ENCODE measurements at regions not wholly inside any gene's neighbourhood (a gene's known extent, or its start where the extent isn't known, plus 50 kb on each side); places are given as distances from the start of the nearest gene placed in this dataset.

GRCh38 chr13:44765001-44765471 lies 188.9 kb upstream of the TSC22D1 start:
- no peaks in the 10 kb centered on the region for H3K9me3 Mint-ChIP-seq
- no peak for ATAC-seq
- H3K4me3 Mint-ChIP-seq: no peak overlapping the region
- peaks cover 33% of the 10 kb centered on the region for H3K4me1 Mint-ChIP-seq
- H3K36me3 Mint-ChIP-seq (ENCODE audit: low read depth): no peaks in the 10 kb centered on the region
- peaks cover 4% of the 10 kb centered on the region for H3K27me3 Mint-ChIP-seq
- H3K27ac Mint-ChIP-seq: no peak overlapping the region
- no peak for DNase-seq

DNA sequence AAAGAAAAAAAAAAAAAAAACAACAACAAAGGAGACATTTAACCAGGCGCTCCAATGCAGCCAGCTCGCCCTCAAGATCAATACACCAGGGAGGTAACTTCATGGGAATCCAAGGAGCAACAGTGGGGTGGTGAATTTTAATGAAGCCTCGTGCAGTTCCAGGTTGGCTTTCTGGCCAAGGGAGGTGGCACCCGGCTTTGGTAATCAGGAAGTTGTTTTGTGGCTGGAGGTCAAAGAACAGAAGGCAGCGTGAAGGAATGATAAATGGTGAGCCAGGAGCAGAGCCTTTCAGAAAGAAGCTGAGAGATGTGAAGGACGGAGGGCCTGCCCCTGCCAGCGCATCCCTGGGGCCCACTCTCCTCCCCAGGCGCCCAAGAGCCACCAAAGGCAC lies 188.2 kb upstream of the TSC22D1 start:
- Mint-ChIP-seq H3K4me1 (peaks cover 30% of the 10 kb centered on the region), H3K36me3 (ENCODE audit: low read depth) (no peaks in the 10 kb centered on the region), H3K4me3 (no peak overlapping the region), H3K27me3 (peaks cover 4% of the 10 kb centered on the region), H3K9me3 (no peaks in the 10 kb centered on the region), H3K27ac (no peak overlapping the region)
- DNase-seq (no peak), ATAC-seq (no peak)

GRCh38 chr13:44763615-44764301 lies 187.6 kb upstream of the TSC22D1 start:
- no peak for DNase-seq
- Mint-ChIP-seq H3K4me1 (peaks cover 30% of the 10 kb centered on the region), H3K9me3 (no peaks in the 10 kb centered on the region)

GRCh38 chr13:44762911-44763310 lies 186.8 kb upstream of the TSC22D1 start:
- H3K27me3 Mint-ChIP-seq: peaks cover 4% of the 10 kb centered on the region
- H3K27ac Mint-ChIP-seq: no peak overlapping the region
- H3K4me1 Mint-ChIP-seq: peaks cover 27% of the 10 kb centered on the region
- ATAC-seq: no peak
- no peak overlapping the region for H3K4me3 Mint-ChIP-seq
- no peaks in the 10 kb centered on the region for H3K9me3 Mint-ChIP-seq
- no peak for DNase-seq
- no peaks in the 10 kb centered on the region for H3K36me3 Mint-ChIP-seq (ENCODE audit: low read depth)

More at GRCh38 chr13:44763615-44764301, 187.6 kb upstream of the TSC22D1 start:
- Mint-ChIP-seq H3K27me3 (peaks cover 4% of the 10 kb centered on the region), H3K36me3 (ENCODE audit: low read depth) (no peaks in the 10 kb centered on the region), H3K27ac (no peak overlapping the region), H3K4me3 (no peak overlapping the region)
- no peak for ATAC-seq

GRCh38 chr13:44760434-44760833 lies 184.3 kb upstream of the TSC22D1 start:
- no peak for ATAC-seq
- Mint-ChIP-seq H3K4me3 (no peak overlapping the region), H3K27me3 (peaks cover 6% of the 10 kb centered on the region), H3K9me3 (no peaks in the 10 kb centered on the region), H3K4me1 (peaks cover 30% of the 10 kb centered on the region), H3K36me3 (ENCODE audit: low read depth) (no peaks in the 10 kb centered on the region), H3K27ac (no peak overlapping the region)
- no peak for DNase-seq

DNA sequence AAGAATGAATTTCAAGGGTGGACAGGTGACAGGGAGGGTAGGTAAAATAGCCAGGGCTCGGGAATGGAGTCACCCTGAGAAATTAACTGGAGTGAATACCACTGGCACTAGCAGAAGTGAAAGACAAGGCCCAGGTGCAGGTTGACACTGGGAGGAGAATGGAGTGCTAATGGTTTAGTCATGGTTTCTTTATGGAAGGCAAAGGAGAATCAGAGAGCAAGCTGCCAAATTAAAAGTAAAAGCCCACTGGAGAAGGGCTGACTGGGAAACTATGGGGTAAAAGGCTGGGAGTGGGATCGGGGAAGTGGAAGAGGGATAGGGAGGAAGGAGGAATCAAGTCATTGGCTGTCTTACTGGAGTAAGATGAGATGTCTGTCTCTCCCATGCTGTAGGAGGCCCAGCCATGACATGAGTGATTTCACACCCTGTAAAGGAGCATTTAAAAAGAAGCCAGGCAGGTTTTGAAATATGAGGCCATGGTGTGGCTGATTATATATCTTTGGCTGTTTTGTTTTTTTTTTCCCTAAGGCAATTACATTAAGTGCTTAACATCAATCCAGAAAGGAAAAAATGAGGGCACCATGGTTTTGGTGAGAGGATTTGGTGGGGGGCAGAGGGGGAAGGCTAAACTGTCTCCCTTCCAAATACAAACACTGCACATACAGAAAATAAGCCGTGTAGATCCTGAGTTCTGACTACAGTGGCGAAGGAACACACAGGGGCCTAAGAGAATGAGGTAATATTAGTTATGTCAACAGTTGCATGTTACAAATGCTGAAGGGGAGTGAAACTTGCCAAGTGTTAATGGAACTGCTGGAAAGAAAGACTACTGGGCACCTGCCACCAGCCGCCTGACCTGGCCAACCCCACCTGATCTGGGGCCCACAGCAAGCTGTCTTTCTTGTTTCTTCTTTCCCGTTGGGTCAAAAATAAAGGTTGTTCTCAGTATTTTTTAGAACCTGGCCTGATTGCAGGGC lies 183.5 kb upstream of the TSC22D1 start:
- DNase-seq (no peak), ATAC-seq (no peak)
- Mint-ChIP-seq H3K27ac (no peak overlapping the region), H3K9me3 (no peaks in the 10 kb centered on the region), H3K4me1 (peaks cover 30% of the 10 kb centered on the region), H3K4me3 (no peak overlapping the region), H3K27me3 (peaks cover 6% of the 10 kb centered on the region), H3K36me3 (ENCODE audit: low read depth) (no peaks in the 10 kb centered on the region)

DNA sequence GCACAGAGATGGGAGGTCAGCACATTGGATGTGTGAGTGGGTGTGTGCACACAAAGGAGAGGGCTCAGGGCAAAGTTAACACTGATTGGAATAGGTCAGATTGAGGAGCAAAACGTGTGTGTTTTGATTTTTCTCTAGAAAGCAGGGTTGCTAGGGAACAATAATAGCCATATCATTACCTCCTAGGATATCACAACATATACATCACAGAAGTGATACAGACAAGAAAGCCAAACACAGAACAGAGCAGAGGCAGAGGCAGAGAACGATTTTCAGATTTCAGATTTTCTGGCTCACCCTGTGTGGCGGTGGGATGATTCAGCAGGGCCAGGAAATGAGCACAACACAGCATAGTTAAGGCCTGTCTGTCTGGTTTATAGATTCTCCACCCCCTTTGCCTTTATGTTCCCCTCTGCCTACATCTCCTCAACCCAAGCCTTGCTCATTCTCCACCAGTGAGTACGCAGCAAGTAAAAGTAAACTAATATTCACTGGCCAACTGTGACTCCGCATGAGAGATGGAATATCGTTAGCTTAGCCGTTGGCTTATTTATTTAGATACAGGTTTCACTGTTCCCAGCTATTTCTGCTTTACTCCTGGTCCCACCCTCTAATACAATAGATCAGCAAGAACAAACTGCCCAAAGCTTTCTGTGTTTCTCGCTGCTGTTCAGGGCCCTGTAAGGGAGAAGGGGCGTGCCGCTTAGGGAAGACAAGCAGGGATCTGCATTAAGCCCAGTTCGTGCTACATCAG lies 182.7 kb upstream of the TSC22D1 start:
- ATAC-seq (peak; percentile 92), DNase-seq (peak; percentile 12)
- Mint-ChIP-seq H3K27ac (peak overlapping the region; percentile 2), H3K27me3 (peaks cover 2% of the 10 kb centered on the region), H3K9me3 (no peaks in the 10 kb centered on the region), H3K36me3 (ENCODE audit: low read depth) (no peaks in the 10 kb centered on the region), H3K4me1 (peaks cover 25% of the 10 kb centered on the region), H3K4me3 (no peak overlapping the region)

DNA sequence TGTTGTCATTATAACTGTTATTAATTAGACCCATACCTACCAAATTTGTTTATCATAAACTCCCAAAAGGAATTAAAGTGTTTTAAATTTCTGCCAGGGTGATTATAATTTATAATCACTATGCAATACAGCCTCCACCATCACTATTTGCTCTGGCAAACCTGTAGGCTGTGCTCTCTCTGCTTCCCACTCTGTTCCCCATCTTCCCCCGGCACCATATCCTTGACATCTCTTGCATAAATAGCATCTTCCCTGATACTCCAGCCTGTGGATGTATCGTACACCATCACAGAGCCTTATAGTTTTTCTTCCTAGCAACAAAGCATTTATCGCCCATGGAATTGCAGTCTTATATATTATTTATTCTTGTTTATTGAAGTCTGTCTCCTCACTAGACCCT lies 181.5 kb upstream of the TSC22D1 start:
- no peaks in the 10 kb centered on the region for H3K9me3 Mint-ChIP-seq
- H3K4me3 Mint-ChIP-seq: no peak overlapping the region
- H3K27ac Mint-ChIP-seq: no peak overlapping the region
- no peak for DNase-seq
- peaks cover 2% of the 10 kb centered on the region for H3K27me3 Mint-ChIP-seq
- H3K4me1 Mint-ChIP-seq: peaks cover 25% of the 10 kb centered on the region
- no peak for ATAC-seq
- H3K36me3 Mint-ChIP-seq (ENCODE audit: low read depth): no peaks in the 10 kb centered on the region

- Mint-ChIP-seq H3K4me3 (no peak overlapping the region), H3K9me3 (no peaks in the 10 kb centered on the region), H3K27me3 (peaks cover 2% of the 10 kb centered on the region), H3K36me3 (ENCODE audit: low read depth) (no peaks in the 10 kb centered on the region), H3K4me1 (peaks cover 27% of the 10 kb centered on the region), H3K27ac (peak overlapping the region; percentile 9)
- DNase-seq: no peak
- ATAC-seq: no peak
Measured at GRCh38 chr13:44756276-44756810, 180.2 kb upstream of the TSC22D1 start.

GRCh38 chr13:44755872-44756271 lies 179.7 kb upstream of the TSC22D1 start:
- H3K27ac Mint-ChIP-seq: peak overlapping the region; percentile 9
- H3K9me3 Mint-ChIP-seq: no peaks in the 10 kb centered on the region
- peaks cover 27% of the 10 kb centered on the region for H3K4me1 Mint-ChIP-seq
- H3K27me3 Mint-ChIP-seq: peaks cover 2% of the 10 kb centered on the region
- ATAC-seq: peak; percentile 58
- H3K36me3 Mint-ChIP-seq (ENCODE audit: low read depth): no peaks in the 10 kb centered on the region
- no peak for DNase-seq
- H3K4me3 Mint-ChIP-seq: no peak overlapping the region

DNA sequence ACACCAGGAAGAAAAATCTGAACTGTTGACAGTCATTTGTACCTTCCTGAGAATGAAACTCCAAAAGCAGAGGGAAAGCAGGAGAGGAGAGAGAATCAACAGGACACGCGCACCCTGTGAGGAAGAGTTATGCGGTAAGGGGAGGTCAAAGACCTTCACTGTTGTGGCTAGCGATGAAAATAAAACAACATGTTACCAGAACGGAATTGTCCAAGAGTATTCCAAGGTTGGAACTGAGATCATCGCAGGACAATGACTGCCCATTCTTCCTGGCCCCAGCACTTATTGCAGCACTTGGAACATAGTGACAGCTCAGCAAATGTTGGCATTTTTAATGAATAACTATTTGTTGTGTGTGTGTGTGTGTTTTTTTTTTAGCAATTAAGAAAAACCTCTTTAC lies 176.0 kb upstream of the TSC22D1 start:
- ATAC-seq (no peak), DNase-seq (no peak)
- Mint-ChIP-seq H3K36me3 (ENCODE audit: low read depth) (no peaks in the 10 kb centered on the region), H3K9me3 (no peaks in the 10 kb centered on the region), H3K27me3 (peaks cover 2% of the 10 kb centered on the region), H3K4me3 (no peak overlapping the region), H3K4me1 (peaks cover 11% of the 10 kb centered on the region), H3K27ac (no peak overlapping the region)

DNA sequence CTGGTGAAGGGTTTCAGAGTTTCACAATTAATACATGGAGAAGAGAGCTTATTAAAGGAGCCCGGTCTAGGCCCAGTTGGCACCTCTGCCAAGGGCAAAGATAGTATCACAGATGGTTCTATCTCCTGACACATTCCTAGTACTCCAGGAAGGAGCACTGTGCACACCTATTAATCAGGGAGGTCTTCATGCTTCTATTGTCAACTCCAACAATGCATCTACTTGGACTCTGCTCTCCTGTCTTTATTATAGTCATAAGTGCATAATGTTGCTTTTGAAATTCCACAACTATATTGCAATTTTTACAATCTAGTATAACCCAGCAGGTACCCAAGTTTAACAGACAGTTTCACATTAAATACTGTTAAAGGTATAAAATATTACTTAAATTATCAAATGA lies 174.5 kb upstream of the TSC22D1 start:
- H3K27ac Mint-ChIP-seq: no peak overlapping the region
- no peaks in the 10 kb centered on the region for H3K36me3 Mint-ChIP-seq (ENCODE audit: low read depth)
- ATAC-seq (no peak), DNase-seq (no peak)
- peaks cover 2% of the 10 kb centered on the region for H3K4me1 Mint-ChIP-seq
- no peak overlapping the region for H3K4me3 Mint-ChIP-seq
- H3K9me3 Mint-ChIP-seq: no peaks in the 10 kb centered on the region
- no peaks in the 10 kb centered on the region for H3K27me3 Mint-ChIP-seq

GRCh38 chr13:44749906-44750305 lies 173.8 kb upstream of the TSC22D1 start:
- Mint-ChIP-seq H3K4me1 (peaks cover 2% of the 10 kb centered on the region), H3K27ac (no peak overlapping the region), H3K36me3 (ENCODE audit: low read depth) (no peaks in the 10 kb centered on the region), H3K27me3 (no peaks in the 10 kb centered on the region), H3K9me3 (no peaks in the 10 kb centered on the region), H3K4me3 (no peak overlapping the region)
- ATAC-seq: no peak
- DNase-seq: no peak

DNA sequence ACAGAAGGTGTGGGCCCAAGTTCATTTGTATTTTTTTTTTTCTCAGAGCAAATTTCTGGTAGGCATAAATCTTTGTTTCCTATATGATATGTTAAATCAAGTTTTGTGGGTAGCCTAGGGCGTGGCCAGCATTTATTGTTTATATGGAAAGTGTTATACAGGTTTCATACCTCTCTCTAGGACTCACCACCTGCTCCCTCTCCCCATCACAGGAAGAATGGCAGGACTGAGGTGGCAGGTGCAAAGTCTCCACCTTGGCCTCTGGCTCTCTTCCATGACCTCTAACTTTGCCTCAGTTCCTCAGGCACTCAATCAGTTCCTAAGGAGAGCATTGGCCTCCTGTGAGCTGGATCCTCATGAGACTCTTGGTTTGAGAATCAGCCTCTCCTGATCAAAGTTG lies 172.3 kb upstream of the TSC22D1 start:
- ATAC-seq (no peak), DNase-seq (no peak)
- no peaks in the 10 kb centered on the region for H3K27me3 Mint-ChIP-seq

More for the DNA sequence above, 172.3 kb upstream of the TSC22D1 start:
- H3K4me1 Mint-ChIP-seq: peaks cover 2% of the 10 kb centered on the region
- H3K27ac Mint-ChIP-seq: no peak overlapping the region
- no peaks in the 10 kb centered on the region for H3K36me3 Mint-ChIP-seq (ENCODE audit: low read depth)
- peaks cover 7% of the 10 kb centered on the region for H3K9me3 Mint-ChIP-seq
- H3K4me3 Mint-ChIP-seq: no peak overlapping the region
